DND-41 (cell line): ENCODE measurements at regions not wholly inside any gene's neighbourhood (a gene's known extent, or its start where the extent isn't known, plus 50 kb on each side); places are given as distances from the start of the nearest gene placed in this dataset.

Source experiments
- ATAC-seq: fragments of 200-7000 bp; cut with Tn5 transposase; 3 replicates; pipeline ENCODE4 v1.9.1; 2021; ENCODE audit warnings: low read depth; ENCODE audit not compliant: insufficient read depth
- DNase-seq: peaks from one replicate; pipeline ENCODE4 v3.0.0-alpha.2; 2020
- H2AFZ ChIP-seq: 2 replicates; pipeline ENCODE4 v1.6.0; 2012; ENCODE audit warnings: low read depth, low read length
- H3K27ac ChIP-seq: 2 replicates; pipeline ENCODE4 v1.5.1; 2012; ENCODE audit warnings: low read length, inconsistent platforms
- H3K27me3 ChIP-seq: fragments of 200-600 bp; sonication (generic); 2 replicates; pipeline ENCODE4 v1.6.0; 2012; ENCODE audit warnings: low read length, mild to moderate bottlenecking, inconsistent platforms; ENCODE audit not compliant: insufficient read depth, poor library complexity
- H3K36me3 ChIP-seq: 2 replicates; pipeline ENCODE4 v1.5.1; 2012; ENCODE audit warnings: low read length, inconsistent platforms; ENCODE audit not compliant: insufficient read depth
- H3K4me1 ChIP-seq: 2 replicates; pipeline ENCODE4 v1.5.1; 2012; ENCODE audit warnings: mild to moderate bottlenecking, low read length; ENCODE audit not compliant: insufficient read depth
- H3K4me2 ChIP-seq: 2 replicates; pipeline ENCODE4 v1.6.0; 2012; ENCODE audit warnings: mild to moderate bottlenecking, moderate library complexity, low read length, inconsistent platforms; ENCODE audit not compliant: insufficient read depth
- H3K4me3 ChIP-seq, 2 experiments: fragments of 200-600 bp in 1 of 2; shearing (Covaris generic) in 1 of 2; 2 replicates each; pipeline ENCODE4 v1.5.1; 2012 to 2016; ENCODE audit warnings: inconsistent platforms in 2 of 2, low read length in 2 of 2, mild to moderate bottlenecking in 2 of 2, low read depth in 1 of 2, moderate library complexity in 1 of 2
- H3K79me2 ChIP-seq: 2 replicates; pipeline ENCODE4 v1.6.0; 2012; ENCODE audit warnings: low read length, inconsistent platforms; ENCODE audit not compliant: insufficient read depth
- H3K9ac ChIP-seq: 2 replicates; pipeline ENCODE4 v1.6.0; 2012; ENCODE audit warnings: low read depth, mild to moderate bottlenecking, inconsistent platforms, low read length, moderate library complexity
- H3K9me3 ChIP-seq: 2 replicates; pipeline ENCODE4 v1.5.1; 2012; ENCODE audit warnings: low read length, moderate library complexity, mild to moderate bottlenecking, inconsistent platforms; ENCODE audit not compliant: insufficient read depth, severe bottlenecking
- H4K20me1 ChIP-seq: 2 replicates; pipeline ENCODE4 v1.6.0; 2012; ENCODE audit warnings: low read length; ENCODE audit not compliant: insufficient read depth
- CTCF ChIP-seq: IDR thresholded peaks from 2 replicates; pipeline ENCODE4 v1.5.1; 2012; ENCODE audit warnings: borderline replicate concordance, low read length, moderate library complexity, mild to moderate bottlenecking; ENCODE audit not compliant: poor library complexity, severe bottlenecking; ENCODE audit errors: extremely low read depth
- EZH2 ChIP-seq: IDR thresholded peaks from 3 replicates; pipeline ENCODE4 v1.6.1; 2012; ENCODE audit warnings: borderline replicate concordance, low read depth, mild to moderate bottlenecking, moderate library complexity, low read length, inconsistent platforms; ENCODE audit not compliant: severe bottlenecking

GRCh38 chr13:108560093-108560492 lies 69.3 kb upstream of the MYO16 start:
- H3K9ac ChIP-seq = no peak overlapping the region
- no peaks in the 10 kb centered on the region for H3K27me3 ChIP-seq
- no peak overlapping the region for H3K4me2 ChIP-seq
- no peaks in the 10 kb centered on the region for H4K20me1 ChIP-seq
- no peaks in the 10 kb centered on the region for H3K36me3 ChIP-seq
- no peaks in the 10 kb centered on the region for H3K79me2 ChIP-seq
- no peak for ATAC-seq
- H2AFZ ChIP-seq = no peak overlapping the region
- no peak overlapping the region for H3K27ac ChIP-seq
- TF ChIP-seq CTCF (no peak), EZH2 (no peak)
- DNase-seq = no peak
- no peaks in the 10 kb centered on the region for H3K9me3 ChIP-seq
- no peaks in the 10 kb centered on the region for H3K4me1 ChIP-seq
- no peak overlapping the region for H3K4me3 ChIP-seq

GRCh38 chr13:108561149-108561548 lies 68.3 kb upstream of the MYO16 start:
- Histone ChIP-seq H3K27me3 (no peaks in the 10 kb centered on the region), H2AFZ (no peak overlapping the region), H3K9ac (no peak overlapping the region), H3K27ac (no peak overlapping the region), H4K20me1 (no peaks in the 10 kb centered on the region), H3K9me3 (no peaks in the 10 kb centered on the region), H3K79me2 (no peaks in the 10 kb centered on the region), H3K4me3 (no peak overlapping the region), H3K36me3 (no peaks in the 10 kb centered on the region), H3K4me1 (no peaks in the 10 kb centered on the region), H3K4me2 (no peak overlapping the region)
- no peak for DNase-seq
- ATAC-seq = no peak
- TF ChIP-seq EZH2 (no peak), CTCF (no peak)

GRCh38 chr13:108566413-108567170 lies 62.8 kb upstream of the MYO16 start:
- no peak overlapping the region for H3K4me2 ChIP-seq
- no peak overlapping the region for H3K9ac ChIP-seq
- no peaks in the 10 kb centered on the region for H3K79me2 ChIP-seq
- no peak overlapping the region for H2AFZ ChIP-seq
- H3K9me3 ChIP-seq = no peaks in the 10 kb centered on the region
- H4K20me1 ChIP-seq = no peaks in the 10 kb centered on the region
- no peaks in the 10 kb centered on the region for H3K36me3 ChIP-seq
- H3K27ac ChIP-seq = no peak overlapping the region
- DNase-seq = no peak
- no peak for ATAC-seq
- peaks cover 6% of the 10 kb centered on the region for H3K27me3 ChIP-seq
- no peak for TF ChIP-seq CTCF
- no peak for TF ChIP-seq EZH2
- no peak overlapping the region for H3K4me3 ChIP-seq
- H3K4me1 ChIP-seq = no peaks in the 10 kb centered on the region
